ENCODE measurements at regions not wholly inside any gene's neighbourhood (a gene's known extent, or its start where the extent isn't known, plus 50 kb on each side); places are given as distances from the start of the nearest gene placed in this dataset.

DNA sequence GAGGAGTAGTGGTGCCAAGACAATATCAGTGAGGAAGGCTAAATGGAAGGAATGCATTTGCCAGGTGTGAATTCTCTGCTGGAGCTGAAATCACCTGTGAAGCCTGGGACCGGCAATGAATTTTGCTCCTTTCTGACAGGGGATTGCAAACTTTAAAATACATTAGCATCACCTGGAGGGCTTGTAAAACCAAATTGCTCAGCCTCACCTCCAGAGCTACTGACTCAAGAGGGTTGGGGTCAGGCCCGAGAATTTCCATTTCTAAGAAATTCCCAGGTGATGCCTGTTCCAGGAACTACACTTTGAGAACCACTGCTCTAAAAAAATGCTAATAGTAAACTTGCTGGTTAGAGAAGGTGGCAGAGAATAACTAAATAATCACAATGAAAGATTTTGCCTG, 445.6 kb upstream of the RBMS3 start:
- H3K27ac Mint-ChIP-seq, result no peak overlapping the region
- no peaks in the 10 kb centered on the region for H3K4me1 Mint-ChIP-seq
- no peak overlapping the region for H3K4me3 Mint-ChIP-seq
- TF ChIP-seq, protein P1, sequence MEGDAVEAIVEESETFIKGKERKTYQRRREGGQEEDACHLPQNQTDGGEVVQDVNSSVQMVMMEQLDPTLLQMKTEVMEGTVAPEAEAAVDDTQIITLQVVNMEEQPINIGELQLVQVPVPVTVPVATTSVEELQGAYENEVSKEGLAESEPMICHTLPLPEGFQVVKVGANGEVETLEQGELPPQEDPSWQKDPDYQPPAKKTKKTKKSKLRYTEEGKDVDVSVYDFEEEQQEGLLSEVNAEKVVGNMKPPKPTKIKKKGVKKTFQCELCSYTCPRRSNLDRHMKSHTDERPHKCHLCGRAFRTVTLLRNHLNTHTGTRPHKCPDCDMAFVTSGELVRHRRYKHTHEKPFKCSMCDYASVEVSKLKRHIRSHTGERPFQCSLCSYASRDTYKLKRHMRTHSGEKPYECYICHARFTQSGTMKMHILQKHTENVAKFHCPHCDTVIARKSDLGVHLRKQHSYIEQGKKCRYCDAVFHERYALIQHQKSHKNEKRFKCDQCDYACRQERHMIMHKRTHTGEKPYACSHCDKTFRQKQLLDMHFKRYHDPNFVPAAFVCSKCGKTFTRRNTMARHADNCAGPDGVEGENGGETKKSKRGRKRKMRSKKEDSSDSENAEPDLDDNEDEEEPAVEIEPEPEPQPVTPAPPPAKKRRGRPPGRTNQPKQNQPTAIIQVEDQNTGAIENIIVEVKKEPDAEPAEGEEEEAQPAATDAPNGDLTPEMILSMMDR (IDR thresholded peaks at IDR 0.05), result no peak
- H3K27ac ChIP-seq (ENCODE audit: low read length), result no peak overlapping the region
- H3K27me3 ChIP-seq (ENCODE audit: control insufficient read depth, insufficient read depth, low read length), result no peaks in the 10 kb centered on the region
- H3K27me3 Mint-ChIP-seq (ENCODE audit: low read depth in 2 of 2), result no peaks in the 10 kb centered on the region
- H3K4me3 ChIP-seq (ENCODE audit: low read length), result no peak overlapping the region
- H3K36me3 ChIP-seq (ENCODE audit: control insufficient read depth, insufficient read depth, low read length), result no peaks in the 10 kb centered on the region
- DNase-seq (no peak), ATAC-seq (no peak)
- H3K4me1 ChIP-seq (ENCODE audit: control insufficient read depth, insufficient read depth, low read length), result no peaks in the 10 kb centered on the region
- no peaks in the 10 kb centered on the region for H3K36me3 Mint-ChIP-seq
- 26% methylated on average over 1 of the region's 2 CpGs for WGBS (ENCODE audit: insufficient coverage)
- peaks cover 0 to 9% of the 10 kb centered on the region in 2 donors for H3K9me3 Mint-ChIP-seq
- intact Hi-C loops (cut with micrococcal nuclease), result no loop called here
- H3K9me3 ChIP-seq (ENCODE audit: control insufficient read depth, insufficient read depth, low read length), result no peaks in the 10 kb centered on the region

DNA sequence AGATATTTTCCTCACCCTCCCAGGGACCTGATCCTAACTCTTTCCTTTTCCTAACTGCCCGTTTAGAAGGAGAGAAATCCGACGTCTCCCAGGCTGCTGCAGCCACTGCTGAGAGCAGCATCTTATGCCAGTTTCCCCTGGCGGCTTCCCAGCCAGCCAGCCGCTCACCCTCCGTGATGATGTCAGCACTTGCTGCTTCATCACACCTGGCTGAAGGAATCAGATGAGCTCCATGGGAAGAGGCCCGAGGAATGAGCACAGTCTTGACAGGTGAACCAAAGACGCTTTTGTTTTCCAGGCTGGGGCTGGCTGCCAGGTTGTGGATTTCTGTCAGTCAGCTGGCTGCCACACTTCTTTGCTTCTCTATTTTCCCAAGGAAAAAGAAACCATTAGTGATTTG, 445.1 kb upstream of the RBMS3 start:
- Mint-ChIP-seq H3K4me3 (no peak overlapping the region), H3K4me1 (no peaks in the 10 kb centered on the region), H3K9me3 (peaks cover 0 to 9% of the 10 kb centered on the region in 2 donors), H3K36me3 (no peaks in the 10 kb centered on the region), H3K27ac (no peak overlapping the region), H3K27me3 (ENCODE audit: low read depth in 2 of 2) (no peaks in the 10 kb centered on the region)
- ATAC-seq (no peak), DNase-seq (no peak)
- Histone ChIP-seq H3K4me3 (ENCODE audit: low read length) (no peak overlapping the region), H3K27ac (ENCODE audit: low read length) (no peak overlapping the region), H3K36me3 (ENCODE audit: control insufficient read depth, insufficient read depth, low read length) (no peaks in the 10 kb centered on the region), H3K4me1 (ENCODE audit: control insufficient read depth, insufficient read depth, low read length) (no peaks in the 10 kb centered on the region), H3K27me3 (ENCODE audit: control insufficient read depth, insufficient read depth, low read length) (no peaks in the 10 kb centered on the region), H3K9me3 (ENCODE audit: control insufficient read depth, insufficient read depth, low read length) (no peaks in the 10 kb centered on the region)
- TF ChIP-seq, protein P1 (IDR thresholded peaks at IDR 0.05), result no peak
- WGBS (ENCODE audit: insufficient coverage), result 78% methylated on average over 8 of the region's 8 CpGs
- intact Hi-C loops (cut with micrococcal nuclease), result no loop called here

GRCh38 chr3:28836199-28836598, 444.7 kb upstream of the RBMS3 start:
- TF ChIP-seq, protein P1 (IDR thresholded peaks at IDR 0.05), result no peak
- no peaks in the 10 kb centered on the region for H3K9me3 ChIP-seq (ENCODE audit: control insufficient read depth, insufficient read depth, low read length)
- Mint-ChIP-seq H3K27me3 (ENCODE audit: low read depth in 2 of 2) (no peaks in the 10 kb centered on the region), H3K9me3 (peaks cover 0 to 9% of the 10 kb centered on the region in 2 donors), H3K4me1 (no peaks in the 10 kb centered on the region), H3K4me3 (no peak overlapping the region), H3K36me3 (no peaks in the 10 kb centered on the region), H3K27ac (no peak overlapping the region)
- no peaks in the 10 kb centered on the region for H3K27me3 ChIP-seq (ENCODE audit: control insufficient read depth, insufficient read depth, low read length)
- WGBS (ENCODE audit: insufficient coverage), result 64% methylated on average over 1 of the region's 2 CpGs
- ATAC-seq, result no peak
- no peak overlapping the region for H3K4me3 ChIP-seq (ENCODE audit: low read length)
- no peak for DNase-seq
- intact Hi-C loops (cut with micrococcal nuclease), result no loop called here
- no peak overlapping the region for H3K27ac ChIP-seq (ENCODE audit: low read length)
- no peaks in the 10 kb centered on the region for H3K4me1 ChIP-seq (ENCODE audit: control insufficient read depth, insufficient read depth, low read length)
- no peaks in the 10 kb centered on the region for H3K36me3 ChIP-seq (ENCODE audit: control insufficient read depth, insufficient read depth, low read length)

DNA sequence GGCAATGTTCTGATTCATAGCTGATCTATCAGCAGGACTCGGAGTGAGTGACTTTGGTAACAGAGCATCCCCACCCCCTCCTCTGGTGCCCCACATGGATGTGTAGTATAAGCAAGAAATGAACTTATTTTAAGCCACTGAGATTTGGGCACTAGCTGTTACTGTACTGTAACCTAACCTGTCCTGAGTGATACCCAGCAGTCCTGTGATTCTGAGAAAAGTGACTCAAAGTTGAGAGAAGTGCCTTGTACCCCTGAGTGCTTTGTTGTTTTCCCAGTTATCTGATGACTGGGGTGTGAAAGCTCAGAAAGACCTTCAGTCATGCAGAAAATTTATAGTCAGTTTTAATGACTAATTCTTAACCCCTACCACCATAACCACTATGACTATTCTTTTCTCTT, 439.9 kb upstream of the RBMS3 start:
- H3K9me3 Mint-ChIP-seq, result peaks cover 2 to 7% of the 10 kb centered on the region in 2 donors
- WGBS (ENCODE audit: insufficient coverage), result no CpG with 5 or more reads among the region's 1 CpG
- DNase-seq (no peak), ATAC-seq (no peak)
- TF ChIP-seq, protein P1 (IDR thresholded peaks at IDR 0.05), result no peak
- intact Hi-C loops (cut with micrococcal nuclease), result no loop called here
- H3K4me3 Mint-ChIP-seq, result no peak overlapping the region
- H3K4me3 ChIP-seq (ENCODE audit: low read length), result no peak overlapping the region
- no peaks in the 10 kb centered on the region for H3K36me3 ChIP-seq (ENCODE audit: control insufficient read depth, insufficient read depth, low read length)
- H3K9me3 ChIP-seq (ENCODE audit: control insufficient read depth, insufficient read depth, low read length), result no peaks in the 10 kb centered on the region
- no peaks in the 10 kb centered on the region for H3K27me3 Mint-ChIP-seq (ENCODE audit: low read depth in 2 of 2)
- no peaks in the 10 kb centered on the region for H3K36me3 Mint-ChIP-seq
- no peaks in the 10 kb centered on the region for H3K4me1 Mint-ChIP-seq
- H3K27ac Mint-ChIP-seq, result no peak overlapping the region
- H3K4me1 ChIP-seq (ENCODE audit: control insufficient read depth, insufficient read depth, low read length), result no peaks in the 10 kb centered on the region
- H3K27me3 ChIP-seq (ENCODE audit: control insufficient read depth, insufficient read depth, low read length), result no peaks in the 10 kb centered on the region
- no peak overlapping the region for H3K27ac ChIP-seq (ENCODE audit: low read length)
